H1 (cell line): ENCODE measurements at regions not wholly inside any gene's neighbourhood (a gene's known extent, or its start where the extent isn't known, plus 50 kb on each side); places are given as distances from the start of the nearest gene placed in this dataset.

Source experiments
- CTCF ChIA-PET: fragments of 300-600 bp; sonication (Branson Sonifier 250); formaldehyde crosslinking; loops from one replicate; lab custom pipeline; 2021; ENCODE audit not compliant: partially characterized antibody; lab: Charles Lee
- POLR2A ChIA-PET: fragments of 300-600 bp; sonication (Branson Sonifier 250); formaldehyde crosslinking; loops from one replicate; lab custom pipeline; 2021; ENCODE audit warnings: inconsistent platforms; ENCODE audit not compliant: partially characterized antibody; lab: Charles Lee
- DNase-seq, 2 experiments: peaks; one replicate each; pipeline versions ENCODE4 v3.0.0 to v3.0.0-alpha.2; 2010 to 2022; ENCODE audit warnings: low spot score in 2 of 2, low read depth in 1 of 2, mixed read lengths in 1 of 2
- FAIRE-seq: peaks from 2 replicates; lab custom pipeline; 2011; peaks lifted over from hg19 to GRCh38; lab: Jason Lieb, UNC
- H2AFZ ChIP-seq: 2 replicates; pipeline ENCODE4 v1.8.1; 2012; ENCODE audit warnings: low read length, inconsistent platforms
- H2AK5ac ChIP-seq: 2 replicates; pipeline ENCODE4 v1.6.1; 2013; ENCODE audit warnings: low read depth, low read length
- H2BK120ac ChIP-seq: replicated peaks from 2 replicates; pipeline ENCODE3; 2013; ENCODE audit warnings: low read depth, low read length, inconsistent platforms
- H2BK12ac ChIP-seq: 2 replicates; pipeline ENCODE4 v1.6.1; 2013; ENCODE audit warnings: low read depth, low read length
- H2BK15ac ChIP-seq: 2 replicates; pipeline ENCODE4 v1.6.1; 2013; ENCODE audit warnings: low read length
- H2BK20ac ChIP-seq: 2 replicates; pipeline ENCODE4 v1.6.1; 2013; ENCODE audit warnings: low read length
- H2BK5ac ChIP-seq: 2 replicates; pipeline ENCODE4 v1.6.1; 2013; ENCODE audit warnings: low read depth, low read length
- H3K14ac ChIP-seq: 2 replicates; pipeline ENCODE4 v1.6.1; 2013; ENCODE audit warnings: inconsistent platforms; ENCODE audit not compliant: insufficient read length
- H3K18ac ChIP-seq: 2 replicates; pipeline ENCODE4 v1.6.1; 2013; ENCODE audit warnings: low read length; ENCODE audit errors: extremely low read depth
- H3K23ac ChIP-seq: 2 replicates; pipeline ENCODE4 v1.6.1; 2013; ENCODE audit warnings: inconsistent platforms; ENCODE audit not compliant: insufficient read length
- H3K23me2 ChIP-seq: 2 replicates; pipeline ENCODE4 v1.6.1; 2013; ENCODE audit warnings: low read depth, low read length
- H3K27ac ChIP-seq: 2 replicates; pipeline ENCODE4 v1.6.1; 2011; ENCODE audit warnings: low read depth, low read length, inconsistent platforms
- H3K27me3 ChIP-seq, 4 experiments: replicated peaks in 1 of 4; 1 replicate in 1 of 4; 2 replicates in 3 of 4; pipeline versions ENCODE4 v1.6.1 to v1.8.1; 2011 to 2013; ENCODE audit warnings: low read length in 3 of 4, mild to moderate bottlenecking in 3 of 4, inconsistent platforms in 2 of 4, mixed read lengths in 2 of 4, moderate library complexity in 1 of 4; ENCODE audit not compliant: control insufficient read depth in 3 of 4, insufficient read depth in 3 of 4; ENCODE audit errors: extremely low read depth in 1 of 4
- H3K36me3 ChIP-seq, 4 experiments: 2 replicates each; pipeline versions ENCODE4 v1.6.1 to v1.8.1; 2011 to 2013; ENCODE audit warnings: mild to moderate bottlenecking in 4 of 4, low read length in 3 of 4, moderate library complexity in 2 of 4, control low read depth in 1 of 4, inconsistent platforms in 1 of 4; ENCODE audit not compliant: insufficient read depth in 4 of 4, control insufficient read depth in 2 of 4
- H3K4ac ChIP-seq: replicated peaks from 2 replicates; pipeline ENCODE3; 2013; ENCODE audit warnings: low read length, low read depth, mixed read lengths, inconsistent platforms; ENCODE audit not compliant: insufficient read length
- H3K4me1 ChIP-seq, 4 experiments: replicated peaks in 1 of 4; 1 replicate in 1 of 4; 2 replicates in 3 of 4; pipeline versions ENCODE4 v1.6.1 to v1.8.1; 2011 to 2013; ENCODE audit warnings: low read length in 3 of 4, inconsistent platforms in 2 of 4, mixed read lengths in 1 of 4; ENCODE audit not compliant: insufficient read depth in 4 of 4, control insufficient read depth in 3 of 4
- H3K4me2 ChIP-seq, 2 experiments: 2 replicates each; pipeline versions ENCODE4 v1.6.1 to v1.8.1; 2011 to 2013; ENCODE audit warnings: low read depth in 2 of 2, low read length in 2 of 2, control low read depth in 1 of 2, inconsistent platforms in 1 of 2, mild to moderate bottlenecking in 1 of 2; ENCODE audit not compliant: insufficient read depth in 1 of 2
- H3K4me3 ChIP-seq, 4 experiments: fragments of 200-600, 300-600 bp in 1 of 4; sonication (generic), shearing (Covaris generic), sonication (Bioruptor Twin) in 1 of 4; 2 replicates each; pipeline versions ENCODE4 v1.5.1 to v1.8.1; 2011 to 2016; ENCODE audit warnings: low read length in 4 of 4, low read depth in 3 of 4, control low read depth in 2 of 4, inconsistent platforms in 2 of 4, mild to moderate bottlenecking in 2 of 4, mixed read lengths in 1 of 4, moderate library complexity in 1 of 4; ENCODE audit not compliant: insufficient read depth in 2 of 4; ENCODE audit errors: extremely low read depth in 1 of 4
- H3K56ac ChIP-seq: replicated peaks from 2 replicates; pipeline ENCODE3; 2013; ENCODE audit warnings: low read depth, mild to moderate bottlenecking, mixed read lengths, low read length, inconsistent platforms; ENCODE audit not compliant: insufficient read length
- H3K79me1 ChIP-seq: 2 replicates; pipeline ENCODE4 v1.6.1; 2013; ENCODE audit warnings: low read depth, low read length, control low read depth
- H3K79me2 ChIP-seq, 2 experiments: 2 replicates each; pipeline versions ENCODE4 v1.6.1 to v1.8.1; 2012 to 2013; ENCODE audit warnings: low read length in 2 of 2, mild to moderate bottlenecking in 2 of 2, inconsistent platforms in 1 of 2; ENCODE audit not compliant: insufficient read depth in 2 of 2, control insufficient read depth in 1 of 2
- H3K9ac ChIP-seq, 4 experiments: replicated peaks in 1 of 4; 1 replicate in 1 of 4; 2 replicates in 3 of 4; pipeline versions ENCODE4 v1.6.1 to v1.8.1; 2011 to 2013; ENCODE audit warnings: low read depth in 3 of 4, low read length in 3 of 4, control low read depth in 2 of 4, mild to moderate bottlenecking in 2 of 4, moderate library complexity in 2 of 4, inconsistent platforms in 1 of 4; ENCODE audit errors: extremely low read depth in 1 of 4
- H3K9me3 ChIP-seq, 2 experiments: 2 replicates each; pipeline versions ENCODE4 v1.6.1 to v1.8.1; 2012 to 2013; ENCODE audit warnings: mild to moderate bottlenecking in 2 of 2, moderate library complexity in 2 of 2, control low read depth in 1 of 2, inconsistent platforms in 1 of 2, low read depth in 1 of 2, low read length in 1 of 2, mixed read lengths in 1 of 2; ENCODE audit not compliant: insufficient read depth in 2 of 2
- H4K20me1 ChIP-seq, 2 experiments: replicated peaks in 1 of 2; 2 replicates each; pipeline versions ENCODE3 to v1.8.1; 2011 to 2013; ENCODE audit warnings: inconsistent platforms in 2 of 2, low read length in 2 of 2, mild to moderate bottlenecking in 1 of 2; ENCODE audit not compliant: insufficient read depth in 2 of 2, control insufficient read depth in 1 of 2
- H4K5ac ChIP-seq: 2 replicates; pipeline ENCODE4 v1.6.1; 2013; ENCODE audit warnings: low read length, low read depth, mixed read lengths, inconsistent platforms; ENCODE audit not compliant: insufficient read length
- H4K8ac ChIP-seq: 2 replicates; pipeline ENCODE4 v1.8.0; 2013; ENCODE audit warnings: mild to moderate bottlenecking, moderate library complexity, low read length, inconsistent platforms; ENCODE audit not compliant: insufficient read depth; ENCODE audit errors: extremely low read depth
- H4K91ac ChIP-seq: replicated peaks from 2 replicates; pipeline ENCODE3; 2013; ENCODE audit warnings: low read length, mixed read lengths, inconsistent platforms; ENCODE audit not compliant: insufficient read length
- WGBS, 2 experiments: shearing (Covaris generic) in 1 of 2; methylation state at CpG; one replicate each; pipeline versions ENCODE4 v1.1.6 to v1.1.7; 2013 to 2015; ENCODE audit warnings: low lambda C conversion rate in 2 of 2, mixed read lengths in 2 of 2, inconsistent platforms in 1 of 2, low coverage in 1 of 2, missing lambda C conversion rate in 1 of 2; ENCODE audit not compliant: insufficient replicate concordance in 2 of 2, insufficient coverage in 1 of 2, insufficient read length in 1 of 2; ENCODE audit errors: extremely low coverage in 1 of 2, missing lambda C conversion rate in 1 of 2; 5-methylcytosine and 5-hydroxymethylcytosine counted together
- TF ChIP-seq, protein P1 (sequence below): fragments of 300-600 bp; sonication (generic); IDR thresholded peaks from 2 replicates; pipeline ENCODE4 v1.7.1; 2012; ENCODE audit warnings: low read length, moderate library complexity, mild to moderate bottlenecking, inconsistent platforms; ENCODE audit not compliant: insufficient replicate concordance

GRCh38 chr2:45102141-45102540 is 92.9 kb upstream of the SIX2 start:
- Histone ChIP-seq H3K79me1 (no peaks in the 10 kb centered on the region), H3K79me2 (no peaks in the 10 kb centered on the region), H3K4me1 (no peaks in the 10 kb centered on the region), H3K4me2 (no peak overlapping the region), H3K9ac (no peak overlapping the region), H3K18ac (no peak overlapping the region), H3K9me3 (no peaks in the 10 kb centered on the region), H3K27me3 (no peaks in the 10 kb centered on the region), H3K4me3 (no peak overlapping the region), H4K20me1 (no peaks in the 10 kb centered on the region), H2BK20ac (no peak overlapping the region), H3K14ac (no peak overlapping the region), H2BK120ac (no peak overlapping the region), H3K23ac (no peak overlapping the region), H2AFZ (no peak overlapping the region), H2AK5ac (no peak overlapping the region), H4K5ac (no peak overlapping the region), H3K4ac (no peak overlapping the region), H2BK15ac (no peak overlapping the region), H3K36me3 (no peaks in the 10 kb centered on the region), H3K23me2 (no peaks in the 10 kb centered on the region), H2BK12ac (no peak overlapping the region), H3K27ac (no peak overlapping the region), H2BK5ac (no peak overlapping the region), H3K56ac (no peak overlapping the region), H4K8ac (no peak overlapping the region), H4K91ac (no peak overlapping the region)
- CTCF ChIA-PET = no interaction called here
- no peak for DNase-seq
- FAIRE-seq = no peak
- POLR2A ChIA-PET = no interaction called here
- WGBS, 2 experiments = 86% methylated on average over 1 of the region's 1 CpG; no CpG with 5 or more reads in 1 of the 2 experiments
- TF ChIP-seq, protein P1, sequence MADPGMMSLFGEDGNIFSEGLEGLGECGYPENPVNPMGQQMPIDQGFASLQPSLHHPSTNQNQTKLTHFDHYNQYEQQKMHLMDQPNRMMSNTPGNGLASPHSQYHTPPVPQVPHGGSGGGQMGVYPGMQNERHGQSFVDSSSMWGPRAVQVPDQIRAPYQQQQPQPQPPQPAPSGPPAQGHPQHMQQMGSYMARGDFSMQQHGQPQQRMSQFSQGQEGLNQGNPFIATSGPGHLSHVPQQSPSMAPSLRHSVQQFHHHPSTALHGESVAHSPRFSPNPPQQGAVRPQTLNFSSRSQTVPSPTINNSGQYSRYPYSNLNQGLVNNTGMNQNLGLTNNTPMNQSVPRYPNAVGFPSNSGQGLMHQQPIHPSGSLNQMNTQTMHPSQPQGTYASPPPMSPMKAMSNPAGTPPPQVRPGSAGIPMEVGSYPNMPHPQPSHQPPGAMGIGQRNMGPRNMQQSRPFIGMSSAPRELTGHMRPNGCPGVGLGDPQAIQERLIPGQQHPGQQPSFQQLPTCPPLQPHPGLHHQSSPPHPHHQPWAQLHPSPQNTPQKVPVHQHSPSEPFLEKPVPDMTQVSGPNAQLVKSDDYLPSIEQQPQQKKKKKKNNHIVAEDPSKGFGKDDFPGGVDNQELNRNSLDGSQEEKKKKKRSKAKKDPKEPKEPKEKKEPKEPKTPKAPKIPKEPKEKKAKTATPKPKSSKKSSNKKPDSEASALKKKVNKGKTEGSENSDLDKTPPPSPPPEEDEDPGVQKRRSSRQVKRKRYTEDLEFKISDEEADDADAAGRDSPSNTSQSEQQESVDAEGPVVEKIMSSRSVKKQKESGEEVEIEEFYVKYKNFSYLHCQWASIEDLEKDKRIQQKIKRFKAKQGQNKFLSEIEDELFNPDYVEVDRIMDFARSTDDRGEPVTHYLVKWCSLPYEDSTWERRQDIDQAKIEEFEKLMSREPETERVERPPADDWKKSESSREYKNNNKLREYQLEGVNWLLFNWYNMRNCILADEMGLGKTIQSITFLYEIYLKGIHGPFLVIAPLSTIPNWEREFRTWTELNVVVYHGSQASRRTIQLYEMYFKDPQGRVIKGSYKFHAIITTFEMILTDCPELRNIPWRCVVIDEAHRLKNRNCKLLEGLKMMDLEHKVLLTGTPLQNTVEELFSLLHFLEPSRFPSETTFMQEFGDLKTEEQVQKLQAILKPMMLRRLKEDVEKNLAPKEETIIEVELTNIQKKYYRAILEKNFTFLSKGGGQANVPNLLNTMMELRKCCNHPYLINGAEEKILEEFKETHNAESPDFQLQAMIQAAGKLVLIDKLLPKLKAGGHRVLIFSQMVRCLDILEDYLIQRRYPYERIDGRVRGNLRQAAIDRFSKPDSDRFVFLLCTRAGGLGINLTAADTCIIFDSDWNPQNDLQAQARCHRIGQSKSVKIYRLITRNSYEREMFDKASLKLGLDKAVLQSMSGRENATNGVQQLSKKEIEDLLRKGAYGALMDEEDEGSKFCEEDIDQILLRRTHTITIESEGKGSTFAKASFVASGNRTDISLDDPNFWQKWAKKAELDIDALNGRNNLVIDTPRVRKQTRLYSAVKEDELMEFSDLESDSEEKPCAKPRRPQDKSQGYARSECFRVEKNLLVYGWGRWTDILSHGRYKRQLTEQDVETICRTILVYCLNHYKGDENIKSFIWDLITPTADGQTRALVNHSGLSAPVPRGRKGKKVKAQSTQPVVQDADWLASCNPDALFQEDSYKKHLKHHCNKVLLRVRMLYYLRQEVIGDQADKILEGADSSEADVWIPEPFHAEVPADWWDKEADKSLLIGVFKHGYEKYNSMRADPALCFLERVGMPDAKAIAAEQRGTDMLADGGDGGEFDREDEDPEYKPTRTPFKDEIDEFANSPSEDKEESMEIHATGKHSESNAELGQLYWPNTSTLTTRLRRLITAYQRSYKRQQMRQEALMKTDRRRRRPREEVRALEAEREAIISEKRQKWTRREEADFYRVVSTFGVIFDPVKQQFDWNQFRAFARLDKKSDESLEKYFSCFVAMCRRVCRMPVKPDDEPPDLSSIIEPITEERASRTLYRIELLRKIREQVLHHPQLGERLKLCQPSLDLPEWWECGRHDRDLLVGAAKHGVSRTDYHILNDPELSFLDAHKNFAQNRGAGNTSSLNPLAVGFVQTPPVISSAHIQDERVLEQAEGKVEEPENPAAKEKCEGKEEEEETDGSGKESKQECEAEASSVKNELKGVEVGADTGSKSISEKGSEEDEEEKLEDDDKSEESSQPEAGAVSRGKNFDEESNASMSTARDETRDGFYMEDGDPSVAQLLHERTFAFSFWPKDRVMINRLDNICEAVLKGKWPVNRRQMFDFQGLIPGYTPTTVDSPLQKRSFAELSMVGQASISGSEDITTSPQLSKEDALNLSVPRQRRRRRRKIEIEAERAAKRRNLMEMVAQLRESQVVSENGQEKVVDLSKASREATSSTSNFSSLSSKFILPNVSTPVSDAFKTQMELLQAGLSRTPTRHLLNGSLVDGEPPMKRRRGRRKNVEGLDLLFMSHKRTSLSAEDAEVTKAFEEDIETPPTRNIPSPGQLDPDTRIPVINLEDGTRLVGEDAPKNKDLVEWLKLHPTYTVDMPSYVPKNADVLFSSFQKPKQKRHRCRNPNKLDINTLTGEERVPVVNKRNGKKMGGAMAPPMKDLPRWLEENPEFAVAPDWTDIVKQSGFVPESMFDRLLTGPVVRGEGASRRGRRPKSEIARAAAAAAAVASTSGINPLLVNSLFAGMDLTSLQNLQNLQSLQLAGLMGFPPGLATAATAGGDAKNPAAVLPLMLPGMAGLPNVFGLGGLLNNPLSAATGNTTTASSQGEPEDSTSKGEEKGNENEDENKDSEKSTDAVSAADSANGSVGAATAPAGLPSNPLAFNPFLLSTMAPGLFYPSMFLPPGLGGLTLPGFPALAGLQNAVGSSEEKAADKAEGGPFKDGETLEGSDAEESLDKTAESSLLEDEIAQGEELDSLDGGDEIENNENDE = no peak
